ENCODE measurements at regions not wholly inside any gene's neighbourhood (a gene's known extent, or its start where the extent isn't known, plus 50 kb on each side); places are given as distances from the start of the nearest gene placed in this dataset.

DNA sequence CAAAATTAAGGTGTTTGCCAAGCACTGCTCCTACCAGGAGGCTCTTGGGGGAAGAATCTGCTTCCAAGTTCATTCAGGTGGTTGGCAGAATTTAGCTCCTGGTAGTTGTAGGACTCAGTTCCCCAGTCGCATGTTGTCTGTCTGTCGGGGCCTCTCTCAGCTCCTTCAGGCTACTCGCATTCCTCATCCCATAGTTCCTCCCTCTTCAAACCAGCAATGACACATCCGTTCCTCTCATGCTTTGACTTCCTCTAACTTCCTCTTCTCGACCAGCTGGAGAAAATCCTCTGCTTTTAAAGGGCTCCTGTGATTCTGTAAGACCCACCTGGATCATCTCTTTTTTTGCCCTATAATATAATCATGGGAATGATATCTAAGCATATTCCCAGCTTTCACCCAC is 108.1 kb downstream of the PMP22 start:
- Histone ChIP-seq H4K20me1 (ENCODE audit: insufficient read depth) (no peaks in the 10 kb centered on the region), H3K9ac (ENCODE audit: low read length) (no peak overlapping the region), H3K9me2 (ENCODE audit: insufficient read depth, low read length) (no peaks in the 10 kb centered on the region), H3F3A (ENCODE audit: insufficient read depth, low read length, poor library complexity, severe bottlenecking) (no peaks in the 10 kb centered on the region), H3K4me2 (ENCODE audit: low read length) (no peak overlapping the region), H3K27ac (ENCODE audit: low read length) (no peak overlapping the region), H3K79me2 (replicated peaks; ENCODE audit: insufficient read depth, low read length) (no peaks in the 10 kb centered on the region), H3K9me3 (ENCODE audit: low read length) (no peaks in the 10 kb centered on the region), H2AFZ (ENCODE audit: low read depth, low read length) (no peak overlapping the region), H3K4me3 (ENCODE audit: low read length) (no peak overlapping the region), H3K27me3 (ENCODE audit: insufficient read depth, low read depth, low read length) (no peaks in the 10 kb centered on the region), H3K36me3 (ENCODE audit: insufficient read depth, low read length) (no peaks in the 10 kb centered on the region)
- no peak for TF ChIP-seq RAD21 (conservative IDR thresholded peaks at IDR 0.05)

DNA sequence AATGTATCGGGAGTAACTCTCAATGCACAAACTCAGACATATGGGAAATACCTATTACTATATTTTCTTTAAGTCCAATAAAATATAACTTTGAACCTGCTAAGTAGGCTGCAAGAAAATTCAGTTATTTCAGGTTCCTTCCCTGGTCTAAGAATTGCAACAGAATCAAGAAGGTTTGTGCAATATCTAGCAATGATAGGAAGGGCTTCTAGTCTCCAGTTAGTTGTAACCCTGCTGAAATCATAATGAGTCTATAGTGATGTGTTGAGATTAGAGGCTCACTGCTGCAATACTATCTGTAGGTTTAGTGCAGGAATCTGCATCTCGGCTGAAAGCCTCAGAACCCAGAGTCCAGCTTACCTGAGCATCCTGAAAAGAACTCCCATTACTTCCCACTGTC is 110.5 kb downstream of the PMP22 start:
- H3K36me3 ChIP-seq (ENCODE audit: insufficient read depth, low read length): no peaks in the 10 kb centered on the region
- H3K79me2 ChIP-seq (replicated peaks; ENCODE audit: insufficient read depth, low read length): no peaks in the 10 kb centered on the region
- no peak overlapping the region for H3K27ac ChIP-seq (ENCODE audit: low read length)
- H3K4me3 ChIP-seq (ENCODE audit: low read length): no peak overlapping the region
- H3K9ac ChIP-seq (ENCODE audit: low read length): no peak overlapping the region
- H4K20me1 ChIP-seq (ENCODE audit: insufficient read depth): no peaks in the 10 kb centered on the region
- no peaks in the 10 kb centered on the region for H3K27me3 ChIP-seq (ENCODE audit: insufficient read depth, low read depth, low read length)
- no peaks in the 10 kb centered on the region for H3K9me2 ChIP-seq (ENCODE audit: insufficient read depth, low read length)
- no peak overlapping the region for H2AFZ ChIP-seq (ENCODE audit: low read depth, low read length)
- H3K9me3 ChIP-seq (ENCODE audit: low read length): no peaks in the 10 kb centered on the region
- no peaks in the 10 kb centered on the region for H3F3A ChIP-seq (ENCODE audit: insufficient read depth, low read length, poor library complexity, severe bottlenecking)
- TF ChIP-seq MXI1 (conservative IDR thresholded peaks at IDR 0.05; ENCODE audit: poor library complexity, severe bottlenecking): no peak
- TF ChIP-seq, protein P1, sequence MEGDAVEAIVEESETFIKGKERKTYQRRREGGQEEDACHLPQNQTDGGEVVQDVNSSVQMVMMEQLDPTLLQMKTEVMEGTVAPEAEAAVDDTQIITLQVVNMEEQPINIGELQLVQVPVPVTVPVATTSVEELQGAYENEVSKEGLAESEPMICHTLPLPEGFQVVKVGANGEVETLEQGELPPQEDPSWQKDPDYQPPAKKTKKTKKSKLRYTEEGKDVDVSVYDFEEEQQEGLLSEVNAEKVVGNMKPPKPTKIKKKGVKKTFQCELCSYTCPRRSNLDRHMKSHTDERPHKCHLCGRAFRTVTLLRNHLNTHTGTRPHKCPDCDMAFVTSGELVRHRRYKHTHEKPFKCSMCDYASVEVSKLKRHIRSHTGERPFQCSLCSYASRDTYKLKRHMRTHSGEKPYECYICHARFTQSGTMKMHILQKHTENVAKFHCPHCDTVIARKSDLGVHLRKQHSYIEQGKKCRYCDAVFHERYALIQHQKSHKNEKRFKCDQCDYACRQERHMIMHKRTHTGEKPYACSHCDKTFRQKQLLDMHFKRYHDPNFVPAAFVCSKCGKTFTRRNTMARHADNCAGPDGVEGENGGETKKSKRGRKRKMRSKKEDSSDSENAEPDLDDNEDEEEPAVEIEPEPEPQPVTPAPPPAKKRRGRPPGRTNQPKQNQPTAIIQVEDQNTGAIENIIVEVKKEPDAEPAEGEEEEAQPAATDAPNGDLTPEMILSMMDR (IDR thresholded peaks at IDR 0.05; ENCODE audit: poor library complexity, severe bottlenecking): no peak
- TF ChIP-seq TAF1 (IDR thresholded peaks at IDR 0.05; ENCODE audit: low read depth): no peak
- no peak overlapping the region for H3K4me2 ChIP-seq (ENCODE audit: low read length)

DNA sequence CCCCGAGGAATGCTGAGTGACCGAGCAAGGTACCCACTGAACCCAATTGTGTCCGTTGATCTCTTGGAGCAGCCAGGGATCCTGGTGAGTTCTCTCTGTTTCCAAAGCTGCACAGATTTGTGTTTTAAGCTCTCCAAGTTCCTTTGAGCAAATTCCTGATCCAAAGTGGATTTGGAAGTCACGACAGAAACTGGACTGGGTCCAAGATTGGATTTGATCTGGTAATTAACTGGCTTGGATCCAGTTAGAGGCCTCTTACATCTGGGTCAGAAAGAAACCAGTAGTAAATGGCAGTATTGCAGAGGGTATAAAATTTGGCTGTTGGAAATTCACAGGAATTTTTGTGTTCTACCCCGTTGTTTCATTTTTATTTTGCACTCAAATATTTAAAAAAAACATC is 119.5 kb downstream of the PMP22 start:
- no peaks in the 10 kb centered on the region for H3K79me2 ChIP-seq (replicated peaks; ENCODE audit: insufficient read depth, low read length)
- no peak overlapping the region for H3K4me3 ChIP-seq (ENCODE audit: low read length)
- H3K9me3 ChIP-seq (ENCODE audit: low read length): no peaks in the 10 kb centered on the region
- H2AFZ ChIP-seq (ENCODE audit: low read depth, low read length): no peak overlapping the region
- H4K20me1 ChIP-seq (ENCODE audit: insufficient read depth): no peaks in the 10 kb centered on the region
- H3K27ac ChIP-seq (ENCODE audit: low read length): no peak overlapping the region
- no peak for TF ChIP-seq SMC3 (conservative IDR thresholded peaks at IDR 0.05; ENCODE audit: poor library complexity)
- TF ChIP-seq, protein P2, sequence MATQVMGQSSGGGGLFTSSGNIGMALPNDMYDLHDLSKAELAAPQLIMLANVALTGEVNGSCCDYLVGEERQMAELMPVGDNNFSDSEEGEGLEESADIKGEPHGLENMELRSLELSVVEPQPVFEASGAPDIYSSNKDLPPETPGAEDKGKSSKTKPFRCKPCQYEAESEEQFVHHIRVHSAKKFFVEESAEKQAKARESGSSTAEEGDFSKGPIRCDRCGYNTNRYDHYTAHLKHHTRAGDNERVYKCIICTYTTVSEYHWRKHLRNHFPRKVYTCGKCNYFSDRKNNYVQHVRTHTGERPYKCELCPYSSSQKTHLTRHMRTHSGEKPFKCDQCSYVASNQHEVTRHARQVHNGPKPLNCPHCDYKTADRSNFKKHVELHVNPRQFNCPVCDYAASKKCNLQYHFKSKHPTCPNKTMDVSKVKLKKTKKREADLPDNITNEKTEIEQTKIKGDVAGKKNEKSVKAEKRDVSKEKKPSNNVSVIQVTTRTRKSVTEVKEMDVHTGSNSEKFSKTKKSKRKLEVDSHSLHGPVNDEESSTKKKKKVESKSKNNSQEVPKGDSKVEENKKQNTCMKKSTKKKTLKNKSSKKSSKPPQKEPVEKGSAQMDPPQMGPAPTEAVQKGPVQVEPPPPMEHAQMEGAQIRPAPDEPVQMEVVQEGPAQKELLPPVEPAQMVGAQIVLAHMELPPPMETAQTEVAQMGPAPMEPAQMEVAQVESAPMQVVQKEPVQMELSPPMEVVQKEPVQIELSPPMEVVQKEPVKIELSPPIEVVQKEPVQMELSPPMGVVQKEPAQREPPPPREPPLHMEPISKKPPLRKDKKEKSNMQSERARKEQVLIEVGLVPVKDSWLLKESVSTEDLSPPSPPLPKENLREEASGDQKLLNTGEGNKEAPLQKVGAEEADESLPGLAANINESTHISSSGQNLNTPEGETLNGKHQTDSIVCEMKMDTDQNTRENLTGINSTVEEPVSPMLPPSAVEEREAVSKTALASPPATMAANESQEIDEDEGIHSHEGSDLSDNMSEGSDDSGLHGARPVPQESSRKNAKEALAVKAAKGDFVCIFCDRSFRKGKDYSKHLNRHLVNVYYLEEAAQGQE (IDR thresholded peaks at IDR 0.05; ENCODE audit: borderline replicate concordance): no peak
- TF ChIP-seq EZH2 (IDR thresholded peaks at IDR 0.05; ENCODE audit: borderline replicate concordance, insufficient read depth, low read length, poor library complexity, severe bottlenecking): no peak
- TF ChIP-seq MXI1 (conservative IDR thresholded peaks at IDR 0.05; ENCODE audit: poor library complexity, severe bottlenecking): no peak
- TF ChIP-seq, protein P1 (IDR thresholded peaks at IDR 0.05; ENCODE audit: poor library complexity, severe bottlenecking): no peak
- no peak for TF ChIP-seq TAF1 (IDR thresholded peaks at IDR 0.05; ENCODE audit: low read depth)
- no peak for TF ChIP-seq RAD21 (conservative IDR thresholded peaks at IDR 0.05)
- TF ChIP-seq POLR2AphosphoS5 (IDR thresholded peaks at IDR 0.05): no peak
- no peak for TF ChIP-seq EP300 (conservative IDR thresholded peaks at IDR 0.05; ENCODE audit: poor library complexity, severe bottlenecking)
- H3F3A ChIP-seq (ENCODE audit: insufficient read depth, low read length, poor library complexity, severe bottlenecking): no peaks in the 10 kb centered on the region
- H3K27me3 ChIP-seq (ENCODE audit: insufficient read depth, low read depth, low read length): no peaks in the 10 kb centered on the region
- no peak overlapping the region for H3K4me2 ChIP-seq (ENCODE audit: low read length)
- H3K9ac ChIP-seq (ENCODE audit: low read length): no peak overlapping the region
- H3K9me2 ChIP-seq (ENCODE audit: insufficient read depth, low read length): no peaks in the 10 kb centered on the region
- no peaks in the 10 kb centered on the region for H3K36me3 ChIP-seq (ENCODE audit: insufficient read depth, low read length)

Data from neural cell (in vitro differentiated cells).